GM12878 (cell line): ENCODE measurements at regions not wholly inside any gene's neighbourhood (a gene's known extent, or its start where the extent isn't known, plus 50 kb on each side); places are given as distances from the start of the nearest gene placed in this dataset.

Source experiments
- ATAC-seq: fragments of 200-7000 bp; cut with Tn5 transposase; 3 replicates; pipeline ENCODE4 v1.9.1; 2020; ENCODE audit warnings: mild to moderate bottlenecking, moderate library complexity
- BruUV-seq: library from RNA; stranded (reverse); fragments of 400-500 nt; replicated peaks from 2 replicates; lab custom pipeline; 2021; lab: Mats Ljungman, UMichigan
- CTCF ChIA-PET: fragments of 300-600 bp; sonication (Branson Sonifier 250); formaldehyde crosslinking; extraction: SDS; loops from one replicate; lab custom pipeline; 2021; ENCODE audit warnings: inconsistent platforms; lab: Yijun Ruan, JAX
- POLR2A ChIA-PET: fragments of 350-600 bp; formaldehyde crosslinking; extraction: SDS; loops from one replicate; lab custom pipeline; 2021; ENCODE audit warnings: inconsistent platforms; lab: Charles Lee
- RAD21 ChIA-PET: fragments of 300-600 bp; sonication (Branson Sonifier 250); formaldehyde crosslinking; loops from one replicate; lab custom pipeline; 2023; ENCODE audit warnings: antibody characterized with exemption; ENCODE audit not compliant: unreplicated experiment; lab: Charles Lee
- SMC1A ChIA-PET: fragments of 300-600 bp; sonication (Branson Sonifier 250); formaldehyde crosslinking; loops from one replicate; lab custom pipeline; 2023; ENCODE audit not compliant: unreplicated experiment, uncharacterized antibody; lab: Charles Lee
- DNase-seq: peaks from one replicate; pipeline ENCODE4 v3.0.0-alpha.2; 2011; ENCODE audit warnings: low read depth, low spot score
- FAIRE-seq: peaks from 3 replicates; lab custom pipeline; 2011; peaks lifted over from hg19 to GRCh38; lab: Jason Lieb, UNC
- H2AFZ ChIP-seq: 2 replicates; pipeline ENCODE4 v1.6.0; 2011; ENCODE audit warnings: low read depth, low read length, control low read depth; ENCODE audit not compliant: control insufficient read depth
- H3K27ac ChIP-seq: 2 replicates; pipeline ENCODE4 v1.5.1; 2011; ENCODE audit warnings: control low read depth; ENCODE audit not compliant: control insufficient read depth, insufficient read depth
- H3K27me3 ChIP-seq, 2 experiments: replicated peaks in 1 of 2; 2 replicates each; pipeline versions ENCODE4 v1.6.0 to v1.6.1; 2011; ENCODE audit warnings: low read length in 1 of 2; ENCODE audit not compliant: control insufficient read depth in 2 of 2, insufficient read depth in 2 of 2
- H3K36me3 ChIP-seq, 2 experiments: 2 replicates each; pipeline ENCODE4 v1.5.1; 2011; ENCODE audit warnings: low read length in 1 of 2; ENCODE audit not compliant: control insufficient read depth in 2 of 2, insufficient read depth in 2 of 2
- H3K4me1 ChIP-seq: 2 replicates; pipeline ENCODE4 v1.6.1; 2011; ENCODE audit warnings: mild to moderate bottlenecking, low read length, moderate library complexity, mixed read lengths; ENCODE audit not compliant: control insufficient read depth, insufficient read depth
- H3K4me2 ChIP-seq: 2 replicates; pipeline ENCODE4 v1.6.0; 2011; ENCODE audit warnings: control low read depth; ENCODE audit not compliant: control insufficient read depth, insufficient read depth
- H3K4me3 ChIP-seq: fragments of 200-600 bp; sonication (generic); 2 replicates; pipeline ENCODE4 v1.5.1; 2016
- H3K79me2 ChIP-seq: 2 replicates; pipeline ENCODE4 v1.6.0; 2011; ENCODE audit warnings: low read length; ENCODE audit not compliant: control insufficient read depth, insufficient read depth
- H3K9ac ChIP-seq: 2 replicates; pipeline ENCODE4 v1.8.0; 2011; ENCODE audit warnings: low read length, control low read depth, mixed read lengths; ENCODE audit not compliant: control insufficient read depth, insufficient read depth
- H3K9me3 ChIP-seq: replicated peaks from 3 replicates; pipeline ENCODE4 v1.5.1; 2011; ENCODE audit warnings: mild to moderate bottlenecking, low read length; ENCODE audit not compliant: control insufficient read depth, insufficient read depth
- H4K20me1 ChIP-seq: 2 replicates; pipeline ENCODE4 v1.6.0; 2011; ENCODE audit not compliant: control insufficient read depth, insufficient read depth
- FOXM1 ChIP-seq: IDR thresholded peaks from 2 replicates; pipeline ENCODE4 v1.6.1; 2012; ENCODE audit warnings: low read depth, mild to moderate bottlenecking, inconsistent platforms, low read length, moderate library complexity
- JUND ChIP-seq: IDR thresholded peaks from 2 replicates; pipeline ENCODE4 v1.6.1; 2012; ENCODE audit warnings: low read depth, mild to moderate bottlenecking, low read length, improper control_type of control experiment, moderate library complexity
- MAX ChIP-seq: IDR thresholded peaks from 2 replicates; pipeline ENCODE4 v1.6.1; 2012; ENCODE audit warnings: low read depth, low read length, improper control_type of control experiment
- MTA3 ChIP-seq: IDR thresholded peaks from 2 replicates; pipeline ENCODE4 v1.6.1; 2012; ENCODE audit warnings: low read length, inconsistent platforms, borderline replicate concordance
- MYC ChIP-seq: IDR thresholded peaks from 2 replicates; pipeline ENCODE4 v1.6.1; 2011; ENCODE audit warnings: mild to moderate bottlenecking, low read length, moderate library complexity, inconsistent platforms; ENCODE audit not compliant: insufficient read depth, insufficient replicate concordance, insufficient read length, severe bottlenecking
- PAX5 ChIP-seq: IDR thresholded peaks from 2 replicates; pipeline ENCODE4 v1.6.1; 2011; ENCODE audit warnings: low read depth, low read length, borderline replicate concordance
- PKNOX1 ChIP-seq: fragments of 450-650 bp; IDR thresholded peaks from 2 replicates; pipeline ENCODE4 v1.6.1; 2016; ENCODE audit warnings: mild to moderate bottlenecking
- RFX5 ChIP-seq: IDR thresholded peaks from 2 replicates; pipeline ENCODE4 v1.6.1; 2011; ENCODE audit warnings: low read depth, low read length, improper control_type of control experiment
- SREBF2 ChIP-seq: IDR thresholded peaks from 2 replicates; pipeline ENCODE4 v1.6.1; 2012; ENCODE audit warnings: mild to moderate bottlenecking, low read length
- TBL1XR1 ChIP-seq: IDR thresholded peaks from 2 replicates; pipeline ENCODE4 v1.6.1; 2012; ENCODE audit warnings: low read depth, low read length, improper control_type of control experiment
- ZNF274 ChIP-seq: IDR thresholded peaks from one replicate; pipeline ENCODE4 v1.8.0; 2011; ENCODE audit not compliant: insufficient read length, insufficient read depth
- ZSCAN29 ChIP-seq: fragments of 450-650 bp; IDR thresholded peaks from 2 replicates; pipeline ENCODE4 v1.6.1; 2017; ENCODE audit warnings: mild to moderate bottlenecking, moderate library complexity
- WGBS: methylation state at CpG from one replicate; pipeline ENCODE4 v1.1.6; 2016; ENCODE audit warnings: low lambda C conversion rate; ENCODE audit not compliant: insufficient replicate concordance, insufficient coverage; ENCODE audit errors: missing lambda C conversion rate; 5-methylcytosine and 5-hydroxymethylcytosine counted together
- in situ Hi-C: fragments of 300-500 bp; cut with MboI; formaldehyde crosslinking; loops from 9 replicates; pipeline ENCODE4 v1.14.3; 2018; ENCODE audit warnings: mixed read lengths
- intact Hi-C: fragments of 100-400 bp; cut with micrococcal nuclease; formaldehyde crosslinking; loops from one replicate; pipeline ENCODE4 v1.14.2; 2022; ENCODE audit not compliant: unreplicated experiment

- TF ChIP-seq MTA3, result no peak
Measured at GRCh38 chr2:238587776-238588660, 161.3 kb downstream of the ASB1 start (continued).

- FAIRE-seq, result no peak
- Histone ChIP-seq H3K9me3 (no peaks in the 10 kb centered on the region), H3K4me1 (no peaks in the 10 kb centered on the region), H3K27me3 (no peaks in the 10 kb centered on the region), H3K79me2 (no peaks in the 10 kb centered on the region), H3K4me3 (no peak overlapping the region), H3K36me3 (no peaks in the 10 kb centered on the region), H3K27ac (no peak overlapping the region), H3K4me2 (no peak overlapping the region), H3K9ac (no peak overlapping the region), H4K20me1 (no peaks in the 10 kb centered on the region), H2AFZ (no peak overlapping the region)
- ChIA-PET RAD21 (no interaction called here), POLR2A (no interaction called here), SMC1A (no interaction called here), CTCF (interaction anchor here (0.5 kb wide), 1 partner anchor 1057 kb away, joined by 3 read pairs; no protein-coding TSS in a partner anchor)
- 19% methylated on average over 16 of the region's 16 CpGs for WGBS
- in situ Hi-C loops (no loop called here), intact Hi-C loops (no loop called here)
- BruUV-seq, result no TSS peak
- no peak for DNase-seq
- ATAC-seq, result no peak
- TF ChIP-seq TBL1XR1 (no peak), SREBF2 (no peak), MAX (no peak), RFX5 (no peak), JUND (no peak), FOXM1 (no peak), ZNF274 (no peak), PAX5 (no peak), MYC (no peak), ZSCAN29 (no peak), PKNOX1 (no peak)
Measured at GRCh38 chr2:238589591-238590460, 163.1 kb downstream of the ASB1 start.
